ENCODE measurements at regions not wholly inside any gene's neighbourhood (a gene's known extent, or its start where the extent isn't known, plus 50 kb on each side); places are given as distances from the start of the nearest gene placed in this dataset.

DNA sequence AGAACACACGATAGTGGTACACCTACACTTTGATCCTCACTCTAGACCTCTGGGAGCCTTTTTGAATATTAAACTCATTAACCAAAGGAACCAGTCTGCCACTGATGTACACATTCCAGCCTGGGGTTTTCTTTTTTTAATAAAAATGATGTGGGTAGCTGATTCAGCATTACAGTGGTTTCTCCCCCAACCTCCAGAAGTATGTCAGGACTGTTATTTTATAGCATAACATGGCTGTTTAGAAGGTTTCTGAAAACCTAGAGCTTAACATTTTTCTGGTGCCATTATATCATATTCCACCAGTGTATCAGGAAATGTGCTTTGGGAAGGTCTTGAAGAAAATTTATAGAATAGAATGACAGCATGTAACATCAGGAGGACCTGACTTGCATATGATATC, 540.9 kb upstream of the WWC1 start:
- intact Hi-C loops (cut with DNase I): no loop called here
- H3K36me3 ChIP-seq: no peaks in the 10 kb centered on the region
- ATAC-seq (no peak), DNase-seq (no peak), FAIRE-seq (no peak)
- TF ChIP-seq, protein P1, sequence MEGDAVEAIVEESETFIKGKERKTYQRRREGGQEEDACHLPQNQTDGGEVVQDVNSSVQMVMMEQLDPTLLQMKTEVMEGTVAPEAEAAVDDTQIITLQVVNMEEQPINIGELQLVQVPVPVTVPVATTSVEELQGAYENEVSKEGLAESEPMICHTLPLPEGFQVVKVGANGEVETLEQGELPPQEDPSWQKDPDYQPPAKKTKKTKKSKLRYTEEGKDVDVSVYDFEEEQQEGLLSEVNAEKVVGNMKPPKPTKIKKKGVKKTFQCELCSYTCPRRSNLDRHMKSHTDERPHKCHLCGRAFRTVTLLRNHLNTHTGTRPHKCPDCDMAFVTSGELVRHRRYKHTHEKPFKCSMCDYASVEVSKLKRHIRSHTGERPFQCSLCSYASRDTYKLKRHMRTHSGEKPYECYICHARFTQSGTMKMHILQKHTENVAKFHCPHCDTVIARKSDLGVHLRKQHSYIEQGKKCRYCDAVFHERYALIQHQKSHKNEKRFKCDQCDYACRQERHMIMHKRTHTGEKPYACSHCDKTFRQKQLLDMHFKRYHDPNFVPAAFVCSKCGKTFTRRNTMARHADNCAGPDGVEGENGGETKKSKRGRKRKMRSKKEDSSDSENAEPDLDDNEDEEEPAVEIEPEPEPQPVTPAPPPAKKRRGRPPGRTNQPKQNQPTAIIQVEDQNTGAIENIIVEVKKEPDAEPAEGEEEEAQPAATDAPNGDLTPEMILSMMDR (IDR thresholded peaks at IDR 0.05): no peak
- no peak overlapping the region for H3K4me3 ChIP-seq
- H3K27me3 ChIP-seq: no peaks in the 10 kb centered on the region
- no peaks in the 10 kb centered on the region for H3K4me1 ChIP-seq
- whole genome bisulfite sequencing, 2 donors: 51 to 54% methylated on average over 1 of the region's 1 CpG
- H3K27ac ChIP-seq: no peak overlapping the region
- H3K9me3 ChIP-seq: no peaks in the 10 kb centered on the region

DNA sequence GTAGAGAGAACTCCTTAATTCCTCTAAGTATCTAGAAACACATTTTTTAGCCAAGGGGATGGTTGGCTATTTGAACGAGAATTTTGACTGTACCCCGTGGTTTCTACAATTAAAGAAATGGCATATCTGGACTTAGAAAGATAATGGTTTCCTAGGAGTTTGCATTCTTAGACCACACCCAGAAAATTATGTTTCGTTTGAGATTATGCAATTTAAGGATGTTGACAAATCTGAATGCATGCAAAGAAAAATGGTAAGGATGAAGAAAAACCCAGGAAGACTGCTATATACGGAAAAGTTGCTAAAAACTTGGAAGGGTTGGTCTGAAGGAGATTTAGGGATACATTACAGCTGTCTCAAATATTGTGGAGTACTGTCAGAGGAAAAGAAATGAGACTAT, 538.5 kb upstream of the WWC1 start:
- no peak overlapping the region for H3K4me3 ChIP-seq
- no peaks in the 10 kb centered on the region for H3K36me3 ChIP-seq
- no peaks in the 10 kb centered on the region for H3K9me3 ChIP-seq
- H3K27ac ChIP-seq: no peak overlapping the region
- WGBS, 2 donors: 58 to 73% methylated on average over 4 of the region's 4 CpGs
- ATAC-seq: no peak
- FAIRE-seq: no peak
- no peak for DNase-seq
- H3K27me3 ChIP-seq: no peaks in the 10 kb centered on the region
- intact Hi-C loops (cut with DNase I): no loop called here
- TF ChIP-seq, protein P1 (IDR thresholded peaks at IDR 0.05): no peak
- H3K4me1 ChIP-seq: no peaks in the 10 kb centered on the region

DNA sequence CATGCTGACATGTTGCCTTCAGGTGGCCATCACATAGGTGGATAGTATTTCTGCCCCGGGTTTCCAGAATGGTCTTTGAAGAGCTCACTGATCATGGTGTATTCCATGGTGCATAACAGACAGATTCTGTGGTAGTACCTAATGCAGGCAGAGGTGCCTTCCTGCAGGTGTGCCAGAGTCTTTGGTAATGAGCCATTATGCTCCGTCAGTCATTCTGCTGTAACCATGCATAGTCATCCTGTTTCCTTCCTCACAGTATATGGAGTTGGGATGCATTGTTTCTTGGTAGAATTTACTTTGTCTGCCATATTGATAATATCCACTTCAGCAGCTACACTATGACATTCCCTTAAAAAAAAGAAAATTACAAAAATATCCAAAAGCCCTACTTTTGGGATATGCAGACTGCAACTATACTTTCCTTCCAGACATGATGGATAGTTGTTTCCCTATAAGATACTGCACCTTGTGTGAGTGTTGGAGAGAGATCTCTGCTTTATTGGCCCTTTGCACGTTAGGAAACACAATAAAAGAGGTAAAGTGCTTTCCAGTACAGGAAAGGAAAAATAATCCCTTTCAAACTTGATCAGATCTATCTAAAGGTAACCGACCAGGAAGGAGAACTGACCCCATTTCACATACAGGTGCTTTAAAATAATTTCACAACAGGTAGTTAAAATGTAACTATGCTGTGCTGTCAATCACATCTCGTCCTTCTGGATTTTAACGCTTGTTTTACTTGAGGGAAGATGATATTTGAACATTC, 537.5 kb upstream of the WWC1 start:
- no peaks in the 10 kb centered on the region for H3K27me3 ChIP-seq
- FAIRE-seq (no peak), DNase-seq (no peak), ATAC-seq (no peak)
- intact Hi-C loops (cut with DNase I): no loop called here
- no peaks in the 10 kb centered on the region for H3K4me1 ChIP-seq
- no peaks in the 10 kb centered on the region for H3K36me3 ChIP-seq
- WGBS, 2 donors: 42 to 44% methylated on average over 6 of the region's 6 CpGs
- TF ChIP-seq, protein P1 (IDR thresholded peaks at IDR 0.05): no peak
- H3K27ac ChIP-seq: no peak overlapping the region
- H3K4me3 ChIP-seq: no peak overlapping the region
- H3K9me3 ChIP-seq: no peaks in the 10 kb centered on the region

DNA sequence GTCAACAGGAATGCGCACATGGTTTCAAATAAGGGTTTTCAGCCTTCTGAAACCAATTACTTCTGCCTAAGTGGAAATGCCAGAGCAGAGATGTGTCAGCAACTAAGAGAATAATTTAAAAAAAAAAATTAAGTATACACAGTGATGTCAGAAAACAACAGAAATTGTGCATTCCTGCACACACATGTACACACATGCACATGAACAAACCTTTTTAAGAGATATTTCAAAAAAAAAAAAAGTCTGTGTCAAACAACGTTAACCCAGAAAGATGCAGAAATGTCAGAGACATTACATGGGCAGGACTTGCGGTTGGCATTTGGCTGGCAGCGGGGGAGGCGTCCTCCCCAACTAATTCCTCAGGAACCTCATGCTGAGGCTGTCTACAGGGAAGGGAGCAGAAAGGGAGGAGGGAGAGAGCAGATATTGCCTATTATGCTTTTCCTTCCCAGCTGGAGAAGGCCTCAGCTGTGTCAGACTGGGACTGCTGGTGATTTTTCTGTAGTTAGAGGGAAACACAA, 536.9 kb upstream of the WWC1 start:
- ATAC-seq (no peak), FAIRE-seq (no peak), DNase-seq (no peak)
- Histone ChIP-seq H3K4me3 (no peak overlapping the region), H3K9me3 (no peaks in the 10 kb centered on the region), H3K36me3 (no peaks in the 10 kb centered on the region), H3K27me3 (no peaks in the 10 kb centered on the region), H3K27ac (no peak overlapping the region), H3K4me1 (no peaks in the 10 kb centered on the region)
- 66 to 67% methylated on average over 5 of the region's 5 CpGs for WGBS, 2 donors
- intact Hi-C loops (cut with DNase I): no loop called here
- TF ChIP-seq, protein P1 (IDR thresholded peaks at IDR 0.05): no peak

DNA sequence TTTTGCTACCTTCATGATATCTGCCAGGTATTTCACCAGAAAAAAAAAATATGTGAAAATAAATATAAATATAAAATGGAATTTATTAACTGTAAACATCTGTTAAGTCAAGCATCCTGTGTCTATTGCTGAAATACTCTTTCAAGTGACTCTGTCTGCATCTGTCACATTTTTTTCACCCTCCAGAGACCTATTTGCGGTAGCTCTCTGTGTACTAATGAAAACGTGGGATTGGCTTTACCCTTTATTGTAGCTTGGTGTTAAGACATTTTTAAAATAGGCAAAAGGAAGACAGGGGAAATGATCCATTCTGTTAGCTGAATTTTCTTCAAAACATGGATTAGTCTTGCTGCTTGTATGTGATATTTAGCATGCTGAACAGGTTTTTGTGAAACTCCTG, 536.0 kb upstream of the WWC1 start:
- no peak overlapping the region for H3K27ac ChIP-seq
- intact Hi-C loops (cut with DNase I): no loop called here
- FAIRE-seq (no peak), DNase-seq (no peak), ATAC-seq (no peak)
- no peaks in the 10 kb centered on the region for H3K36me3 ChIP-seq
- no peak overlapping the region for H3K4me3 ChIP-seq
- H3K9me3 ChIP-seq: no peaks in the 10 kb centered on the region
- TF ChIP-seq, protein P1 (IDR thresholded peaks at IDR 0.05): no peak
- no peaks in the 10 kb centered on the region for H3K4me1 ChIP-seq
- H3K27me3 ChIP-seq: no peaks in the 10 kb centered on the region
- 44 to 46% methylated on average over 2 of the region's 2 CpGs for WGBS, 2 donors

Measured in pancreas (tissue), 10 donors.